CD14-positive monocyte (primary cell): ENCODE measurements at regions not wholly inside any gene's neighbourhood (a gene's known extent, or its start where the extent isn't known, plus 50 kb on each side); places are given as distances from the start of the nearest gene placed in this dataset.

ENCODE experiments used
- DNase-seq, 3 donors: peaks; one replicate each; pipeline ENCODE4 v3.0.0-alpha.2; 2011 to 2022
- H2AFZ ChIP-seq: 2 replicates; pipeline ENCODE4 v1.6.0; 2012; ENCODE audit warnings: mild to moderate bottlenecking, low read depth, low read length, inconsistent platforms; ENCODE audit not compliant: insufficient read depth, poor library complexity, severe bottlenecking
- H3K27ac ChIP-seq, 2 donors: 1 replicate in 1 of 2; 2 replicates in 1 of 2; pipeline ENCODE4 v1.5.1; 2012 to 2013; ENCODE audit warnings: low read length in 2 of 2, control low read depth in 1 of 2, inconsistent platforms in 1 of 2, low read depth in 1 of 2, mild to moderate bottlenecking in 1 of 2
- H3K27me3 ChIP-seq, 2 donors: one replicate each; pipeline versions ENCODE4 v1.6.0 to v1.6.1; 2011 to 2013; ENCODE audit warnings: low read length in 2 of 2; ENCODE audit not compliant: control insufficient read depth in 2 of 2, insufficient read depth in 2 of 2
- H3K36me3 ChIP-seq, 2 donors: replicated peaks in 1 of 2; 1 replicate in 1 of 2; 2 replicates in 1 of 2; pipeline versions ENCODE4 v1.5.1 to v1.6.1; 2012 to 2013; ENCODE audit warnings: low read length in 2 of 2, control low read depth in 1 of 2, inconsistent platforms in 1 of 2, mild to moderate bottlenecking in 1 of 2; ENCODE audit not compliant: insufficient read depth in 2 of 2, control insufficient read depth in 1 of 2
- H3K4me1 ChIP-seq, 2 donors: 1 replicate in 1 of 2; 2 replicates in 1 of 2; pipeline versions ENCODE4 v1.5.1 to v1.6.1; 2012 to 2013; ENCODE audit warnings: low read length in 2 of 2, control low read depth in 1 of 2, inconsistent platforms in 1 of 2, mild to moderate bottlenecking in 1 of 2, moderate library complexity in 1 of 2; ENCODE audit not compliant: insufficient read depth in 2 of 2, control insufficient read depth in 1 of 2
- H3K4me2 ChIP-seq: replicated peaks from 2 replicates; pipeline ENCODE3; 2012; ENCODE audit warnings: low read length, moderate library complexity, mild to moderate bottlenecking; ENCODE audit not compliant: poor library complexity, severe bottlenecking; ENCODE audit errors: extremely low read depth
- H3K4me3 ChIP-seq, 3 experiments: fragments of 200-600 bp in 1 of 3; sonication (generic) in 1 of 3; replicated peaks in 1 of 3; 1 replicate in 2 of 3; 2 replicates in 1 of 3; pipeline ENCODE4 v1.5.1; 2011 to 2013; ENCODE audit warnings: low read length in 3 of 3, mild to moderate bottlenecking in 3 of 3, control low read depth in 2 of 3, low read depth in 2 of 3, inconsistent platforms in 1 of 3, moderate library complexity in 1 of 3
- H3K79me2 ChIP-seq: 2 replicates; pipeline ENCODE4 v1.6.0; 2012; ENCODE audit warnings: mild to moderate bottlenecking, control low read depth, inconsistent platforms, low read length, moderate library complexity; ENCODE audit not compliant: insufficient read depth
- H3K9ac ChIP-seq: 2 replicates; pipeline ENCODE4 v1.6.0; 2017; ENCODE audit warnings: low read length, mild to moderate bottlenecking; ENCODE audit not compliant: insufficient read depth, poor library complexity, severe bottlenecking
- H3K9me3 ChIP-seq, 2 donors: replicated peaks in 1 of 2; 1 replicate in 1 of 2; 2 replicates in 1 of 2; pipeline versions ENCODE4 v1.5.1 to v1.6.1; 2012 to 2013; ENCODE audit warnings: low read length in 2 of 2, control low read depth in 1 of 2; ENCODE audit not compliant: control insufficient read depth in 1 of 2, insufficient read depth in 1 of 2
- H4K20me1 ChIP-seq: 2 replicates; pipeline ENCODE4 v1.6.0; 2012; ENCODE audit warnings: mild to moderate bottlenecking, low read length, control low read depth, moderate library complexity; ENCODE audit not compliant: insufficient read depth
- H3K27ac Mint-ChIP-seq, 7 donors: one replicate each; pipeline ENCODE4 v1.8.0; 2020; ENCODE audit warnings: mild to moderate bottlenecking in 7 of 7, mixed read lengths in 7 of 7, moderate library complexity in 6 of 7, inconsistent platforms in 2 of 7
- H3K27me3 Mint-ChIP-seq, 3 donors: one replicate each; pipeline ENCODE4 v1.8.0; 2021 to 2022; ENCODE audit warnings: low read depth in 3 of 3, mild to moderate bottlenecking in 3 of 3, mixed read lengths in 3 of 3, moderate library complexity in 3 of 3, inconsistent platforms in 1 of 3
- H3K36me3 Mint-ChIP-seq, 2 donors: one replicate each; pipeline ENCODE4 v1.8.0; 2020; ENCODE audit warnings: mixed read lengths in 2 of 2, inconsistent platforms in 1 of 2, mild to moderate bottlenecking in 1 of 2
- H3K4me1 Mint-ChIP-seq: one replicate; pipeline ENCODE4 v1.8.0; 2020; ENCODE audit warnings: mild to moderate bottlenecking, mixed read lengths
- H3K4me3 Mint-ChIP-seq, 2 donors: one replicate each; pipeline ENCODE4 v1.8.0; 2020; ENCODE audit warnings: mild to moderate bottlenecking in 2 of 2, mixed read lengths in 2 of 2, moderate library complexity in 1 of 2
- H3K9me3 Mint-ChIP-seq, 7 donors: one replicate each; pipeline ENCODE4 v1.8.0; 2020 to 2022; ENCODE audit warnings: mixed read lengths in 7 of 7, mild to moderate bottlenecking in 6 of 7, moderate library complexity in 6 of 7, inconsistent platforms in 2 of 7
- CTCF ChIP-seq: fragments of 200-600 bp; IDR thresholded peaks from one replicate; pipeline ENCODE4 v1.8.0; 2022; ENCODE audit warnings: antibody characterized with exemption, mild to moderate bottlenecking
- WGBS: methylation state at CpG from one replicate; pipeline ENCODE4 v1.1.5; 2013; ENCODE audit warnings: missing lambda C conversion rate; ENCODE audit not compliant: insufficient coverage; 5-methylcytosine and 5-hydroxymethylcytosine counted together
- intact Hi-C, 2 donors: fragments of 100-400 bp; cut with micrococcal nuclease; formaldehyde crosslinking; loops; one replicate each; pipeline versions ENCODE4 v1.15.0 to v1.15.1; 2023

GRCh38 chr10:55353414-55353813, 552.4 kb upstream of the PCDH15 start:
- Histone ChIP-seq H3K9ac (no peak overlapping the region), H3K4me2 (no peak overlapping the region), H3K79me2 (no peaks in the 10 kb centered on the region), H3K9me3 (no peaks in the 10 kb centered on the region), H2AFZ (no peak overlapping the region), H3K27me3 (no peaks in the 10 kb centered on the region), H4K20me1 (no peaks in the 10 kb centered on the region), H3K4me3 (no peak overlapping the region), H3K27ac (no peak overlapping the region), H3K4me1 (no peaks in the 10 kb centered on the region), H3K36me3 (no peaks in the 10 kb centered on the region)
- TF ChIP-seq CTCF = no peak
- H3K4me1 Mint-ChIP-seq = no peaks in the 10 kb centered on the region
- no peaks in the 10 kb centered on the region for H3K36me3 Mint-ChIP-seq
- no CpG with 5 or more reads among the region's 1 CpG for WGBS
- intact Hi-C loops = no loop called here
- no peak overlapping the region for H3K27ac Mint-ChIP-seq
- H3K9me3 Mint-ChIP-seq = peaks cover 0 to 2% (median 0%) of the 10 kb centered on the region in 7 donors
- H3K27me3 Mint-ChIP-seq = no peaks in the 10 kb centered on the region
- DNase-seq = no peak
- no peak overlapping the region for H3K4me3 Mint-ChIP-seq

DNA sequence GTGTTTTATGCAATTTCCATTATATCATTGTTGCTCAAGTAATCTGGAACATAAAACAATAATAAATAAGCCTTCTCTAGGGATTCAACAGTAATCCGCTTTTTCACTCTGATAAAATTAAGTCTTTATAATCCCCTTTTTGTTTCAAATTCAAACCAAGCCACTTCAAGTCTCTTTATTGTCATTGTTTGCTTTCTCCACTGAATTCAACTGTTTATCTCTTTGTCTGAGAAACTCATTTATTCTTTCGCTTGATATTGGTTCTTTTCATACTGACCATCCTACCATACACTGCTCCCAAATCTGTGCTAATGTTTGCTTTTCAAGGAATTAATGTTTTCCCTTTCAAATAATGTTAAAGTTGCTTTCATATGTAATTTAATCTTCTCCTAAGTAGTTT, 550.4 kb upstream of the PCDH15 start:
- Mint-ChIP-seq H3K9me3 (peaks cover 0 to 2% (median 0%) of the 10 kb centered on the region in 7 donors), H3K36me3 (no peaks in the 10 kb centered on the region), H3K4me3 (no peak overlapping the region), H3K27me3 (no peaks in the 10 kb centered on the region), H3K4me1 (no peaks in the 10 kb centered on the region), H3K27ac (no peak overlapping the region)
- Histone ChIP-seq H3K4me3 (no peak overlapping the region), H3K9ac (no peak overlapping the region), H3K79me2 (no peaks in the 10 kb centered on the region), H3K4me1 (no peaks in the 10 kb centered on the region), H3K27ac (no peak overlapping the region), H3K27me3 (no peaks in the 10 kb centered on the region), H2AFZ (no peak overlapping the region), H3K4me2 (no peak overlapping the region), H3K9me3 (no peaks in the 10 kb centered on the region), H4K20me1 (no peaks in the 10 kb centered on the region), H3K36me3 (no peaks in the 10 kb centered on the region)
- no peak for DNase-seq
- intact Hi-C loops = no loop called here
- TF ChIP-seq CTCF = no peak
- WGBS = no CpG with 5 or more reads among the region's 2 CpGs
